Left ventricle myocardium inferior (tissue), 1 donor: ENCODE measurements at regions not wholly inside any gene's neighbourhood (a gene's known extent, or its start where the extent isn't known, plus 50 kb on each side); places are given as distances from the start of the nearest gene placed in this dataset.

ENCODE experiments used
- DNase-seq: peaks from one replicate; pipeline ENCODE4 v3.0.0-alpha.2; 2020
- H3K27ac ChIP-seq: fragments of 200-600 bp; replicated peaks from 2 replicates; pipeline ENCODE4 v1.8.0; 2021
- H3K27me3 ChIP-seq: fragments of 200-600 bp; 2 replicates; pipeline ENCODE4 v1.8.0; 2021; ENCODE audit warnings: low read depth
- H3K36me3 ChIP-seq: fragments of 200-600 bp; 2 replicates; pipeline ENCODE4 v1.8.0; 2021
- H3K4me1 ChIP-seq: fragments of 200-600 bp; 2 replicates; pipeline ENCODE4 v1.8.0; 2021
- H3K4me3 ChIP-seq: fragments of 200-600 bp; 2 replicates; pipeline ENCODE4 v1.8.0; 2021; ENCODE audit warnings: mild to moderate bottlenecking, moderate library complexity
- H3K9me3 ChIP-seq: fragments of 200-600 bp; replicated peaks from 2 replicates; pipeline ENCODE4 v1.8.0; 2021
- intact Hi-C: fragments of 100-400 bp; cut with micrococcal nuclease; formaldehyde crosslinking; loops from one replicate; pipeline ENCODE4 v1.11.0; 2022
- TF ChIP-seq, protein P1 (sequence below): fragments of 200-600 bp; IDR thresholded peaks from 2 replicates; pipeline ENCODE4 v1.8.0; 2021; ENCODE audit warnings: antibody characterized with exemption, mild to moderate bottlenecking, borderline replicate concordance
- donor health status: DM: no; HTN: yes; CAD: no; lungs with severe emphysema.

DNA sequence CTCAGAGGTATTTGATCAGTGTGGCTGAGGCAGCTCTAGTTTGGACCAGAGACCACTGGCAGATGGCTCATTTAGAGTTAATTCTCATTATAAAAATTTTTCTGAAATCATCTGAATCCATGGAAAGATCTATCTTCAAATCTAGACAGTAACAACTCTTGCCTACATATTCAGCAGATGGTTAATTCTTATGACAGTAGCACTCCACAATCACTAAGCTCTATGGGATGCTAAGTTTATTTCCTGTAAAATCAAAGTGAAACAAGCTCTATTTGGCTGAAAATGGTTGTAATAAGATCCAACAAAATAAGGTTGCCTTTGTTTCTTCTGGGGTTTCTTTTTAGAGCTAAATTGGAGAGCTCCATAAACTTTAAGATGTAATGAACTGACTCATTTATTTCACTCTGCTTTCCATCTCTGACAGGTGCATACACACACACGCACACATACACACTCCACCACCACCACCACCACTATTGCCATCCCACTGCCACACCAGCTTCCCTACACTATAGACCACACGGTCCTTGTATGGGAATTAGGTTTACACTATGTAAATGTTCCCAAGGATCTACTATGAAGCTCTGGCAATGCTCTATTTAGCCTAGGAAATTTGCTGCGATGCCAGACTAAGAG lies 293.1 kb downstream of the RPAP3 start:
- Histone ChIP-seq H3K4me1 (peaks cover 7% of the 10 kb centered on the region), H3K27ac (no peak overlapping the region), H3K27me3 (peaks cover 7% of the 10 kb centered on the region), H3K4me3 (no peak overlapping the region), H3K9me3 (no peaks in the 10 kb centered on the region), H3K36me3 (no peaks in the 10 kb centered on the region)
- TF ChIP-seq, protein P1, sequence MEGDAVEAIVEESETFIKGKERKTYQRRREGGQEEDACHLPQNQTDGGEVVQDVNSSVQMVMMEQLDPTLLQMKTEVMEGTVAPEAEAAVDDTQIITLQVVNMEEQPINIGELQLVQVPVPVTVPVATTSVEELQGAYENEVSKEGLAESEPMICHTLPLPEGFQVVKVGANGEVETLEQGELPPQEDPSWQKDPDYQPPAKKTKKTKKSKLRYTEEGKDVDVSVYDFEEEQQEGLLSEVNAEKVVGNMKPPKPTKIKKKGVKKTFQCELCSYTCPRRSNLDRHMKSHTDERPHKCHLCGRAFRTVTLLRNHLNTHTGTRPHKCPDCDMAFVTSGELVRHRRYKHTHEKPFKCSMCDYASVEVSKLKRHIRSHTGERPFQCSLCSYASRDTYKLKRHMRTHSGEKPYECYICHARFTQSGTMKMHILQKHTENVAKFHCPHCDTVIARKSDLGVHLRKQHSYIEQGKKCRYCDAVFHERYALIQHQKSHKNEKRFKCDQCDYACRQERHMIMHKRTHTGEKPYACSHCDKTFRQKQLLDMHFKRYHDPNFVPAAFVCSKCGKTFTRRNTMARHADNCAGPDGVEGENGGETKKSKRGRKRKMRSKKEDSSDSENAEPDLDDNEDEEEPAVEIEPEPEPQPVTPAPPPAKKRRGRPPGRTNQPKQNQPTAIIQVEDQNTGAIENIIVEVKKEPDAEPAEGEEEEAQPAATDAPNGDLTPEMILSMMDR, result no peak
- intact Hi-C loops, result no loop called here
- DNase-seq, result no peak

DNA sequence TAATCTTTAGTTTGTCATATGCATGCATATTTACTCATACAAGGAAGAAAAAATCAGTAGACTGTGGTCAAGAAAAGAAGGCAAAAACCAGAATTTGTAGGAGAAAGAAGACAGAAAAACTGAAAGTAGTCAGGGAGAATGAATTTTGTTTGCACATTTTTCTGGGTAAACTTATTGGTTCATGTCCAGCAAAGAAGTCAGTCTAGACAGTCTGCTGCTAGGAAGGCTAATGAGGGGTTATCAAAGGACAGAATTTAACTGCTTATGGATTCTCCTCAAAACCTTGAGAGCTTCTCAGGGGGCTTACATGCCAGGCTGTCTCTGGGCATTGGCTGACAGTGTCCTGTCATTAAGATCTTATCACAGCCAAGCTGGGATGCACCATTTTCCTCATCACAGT lies 293.9 kb downstream of the RPAP3 start:
- intact Hi-C loops, result no loop called here
- TF ChIP-seq, protein P1, result no peak
- peaks cover 6% of the 10 kb centered on the region for H3K27me3 ChIP-seq
- peaks cover 13% of the 10 kb centered on the region for H3K4me1 ChIP-seq
- H3K27ac ChIP-seq, result no peak overlapping the region
- no peak for DNase-seq
- no peaks in the 10 kb centered on the region for H3K9me3 ChIP-seq
- no peak overlapping the region for H3K4me3 ChIP-seq
- no peaks in the 10 kb centered on the region for H3K36me3 ChIP-seq

DNA sequence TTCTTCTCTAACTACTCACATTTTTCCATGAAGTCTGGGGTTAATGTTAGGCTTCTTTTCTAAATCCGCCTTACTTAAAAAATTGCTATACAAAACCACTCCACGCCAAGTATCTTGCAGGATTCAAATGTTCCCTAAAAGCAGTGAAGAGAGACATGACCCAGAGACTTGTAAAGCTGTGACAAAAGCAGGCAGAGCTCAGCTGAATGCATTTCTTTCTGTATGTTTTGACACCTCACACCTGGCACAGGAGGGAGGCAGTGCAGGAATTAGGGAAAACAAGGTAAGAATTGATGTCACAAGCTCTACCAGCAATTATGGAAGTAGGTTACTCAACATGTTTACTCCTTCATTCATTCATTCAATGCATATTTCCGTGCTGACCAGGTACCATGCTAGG lies 295.0 kb downstream of the RPAP3 start:
- TF ChIP-seq, protein P1, result no peak
- no peak overlapping the region for H3K27ac ChIP-seq
- intact Hi-C loops, result no loop called here

DNA sequence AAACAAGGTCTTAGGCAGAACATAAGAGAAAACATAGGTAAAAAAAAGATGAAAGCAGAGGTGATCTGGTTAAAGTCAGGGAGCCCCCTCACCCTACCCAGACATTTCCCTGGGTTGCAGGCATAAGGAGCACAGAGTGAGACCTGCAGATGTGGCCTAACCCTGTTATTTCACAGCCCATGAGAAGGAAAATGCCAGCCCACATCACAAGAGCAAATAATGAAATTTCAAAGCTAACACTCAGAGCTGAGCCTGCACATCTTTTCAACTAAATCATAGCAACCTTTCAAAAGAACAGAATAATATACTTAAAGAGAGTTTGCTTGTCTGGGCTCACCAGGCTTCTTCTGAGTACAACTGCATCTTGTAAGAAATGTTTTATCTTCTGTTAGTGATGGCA lies 295.4 kb downstream of the RPAP3 start:
- intact Hi-C loops, result no loop called here
- Histone ChIP-seq H3K4me3 (no peak overlapping the region), H3K27ac (no peak overlapping the region), H3K27me3 (peaks cover 4% of the 10 kb centered on the region), H3K36me3 (no peaks in the 10 kb centered on the region), H3K4me1 (peaks cover 13% of the 10 kb centered on the region), H3K9me3 (no peaks in the 10 kb centered on the region)
- no peak for DNase-seq
- TF ChIP-seq, protein P1, result no peak

More for the DNA sequence above, 295.0 kb downstream of the RPAP3 start:
- no peak for DNase-seq
- Histone ChIP-seq H3K27me3 (peaks cover 4% of the 10 kb centered on the region), H3K4me3 (no peak overlapping the region), H3K36me3 (no peaks in the 10 kb centered on the region), H3K4me1 (peaks cover 13% of the 10 kb centered on the region), H3K9me3 (no peaks in the 10 kb centered on the region)

DNA sequence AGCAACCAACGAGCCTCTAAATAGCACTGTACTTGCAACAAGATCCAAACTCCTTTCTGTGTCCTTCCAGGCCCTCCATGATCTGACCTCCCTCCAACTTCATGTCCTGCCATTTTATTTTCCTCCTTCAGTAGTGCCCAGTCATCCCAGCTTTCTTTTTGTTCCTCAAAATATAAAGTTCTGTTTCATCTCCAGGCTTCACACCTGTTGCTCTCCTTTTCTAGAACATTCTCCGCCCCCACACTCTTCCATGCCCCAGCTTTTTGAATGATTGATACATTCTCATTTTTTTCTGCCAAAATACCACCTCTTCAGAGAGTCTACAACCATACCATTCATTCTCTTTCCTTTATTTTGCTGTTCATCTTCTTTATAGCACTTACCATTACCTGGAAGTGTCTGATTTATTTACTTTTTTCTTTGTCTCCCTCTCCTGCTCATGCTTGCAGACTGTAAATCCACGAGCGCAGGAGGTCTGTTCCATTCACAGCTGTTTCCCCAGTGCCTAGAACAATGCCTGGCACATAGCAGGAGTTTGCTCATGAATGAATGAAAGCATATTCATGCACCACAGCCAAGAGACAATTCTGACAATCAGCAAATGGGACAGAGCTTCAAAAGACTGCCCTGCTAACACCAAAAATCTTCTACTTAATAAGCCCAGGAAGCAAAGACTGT lies 296.4 kb downstream of the RPAP3 start:
- Histone ChIP-seq H3K27me3 (peaks cover 4% of the 10 kb centered on the region), H3K27ac (no peak overlapping the region), H3K4me1 (peaks cover 13% of the 10 kb centered on the region), H3K9me3 (no peaks in the 10 kb centered on the region), H3K36me3 (no peaks in the 10 kb centered on the region), H3K4me3 (no peak overlapping the region)
- intact Hi-C loops, result no loop called here
- DNase-seq, result no peak
- TF ChIP-seq, protein P1, result no peak
